ENCODE measurements at regions not wholly inside any gene's neighbourhood (a gene's known extent, or its start where the extent isn't known, plus 50 kb on each side); places are given as distances from the start of the nearest gene placed in this dataset.

GRCh38 chr3:16809482-16809881, 75.3 kb upstream of the PLCL2 start:
- DNase-seq (ENCODE audit: low spot score), result no peak

- no peak for DNase-seq (ENCODE audit: low spot score)
Measured at GRCh38 chr3:16809993-16810392, 74.8 kb upstream of the PLCL2 start.

GRCh38 chr3:16810593-16811367, 74.0 kb upstream of the PLCL2 start:
- DNase-seq (ENCODE audit: low spot score), result no peak

- DNase-seq (ENCODE audit: low spot score), result no peak
Measured at GRCh38 chr3:16811950-16812349, 72.8 kb upstream of the PLCL2 start.

GRCh38 chr3:16813336-16813735, 71.4 kb upstream of the PLCL2 start:
- no peak for DNase-seq (ENCODE audit: low spot score)

GRCh38 chr3:16816048-16816780, 68.5 kb upstream of the PLCL2 start:
- DNase-seq (ENCODE audit: low spot score), result no peak

- no peak for DNase-seq (ENCODE audit: low spot score)
Measured at GRCh38 chr3:16817197-16817596, 67.6 kb upstream of the PLCL2 start.

- DNase-seq (ENCODE audit: low spot score), result no peak
Measured at GRCh38 chr3:16818194-16818593, 66.6 kb upstream of the PLCL2 start.

GRCh38 chr3:16818945-16819344, 65.8 kb upstream of the PLCL2 start:
- DNase-seq (ENCODE audit: low spot score), result no peak

- DNase-seq (ENCODE audit: low spot score), result no peak
Measured at GRCh38 chr3:16820485-16820884, 64.3 kb upstream of the PLCL2 start.

- DNase-seq (ENCODE audit: low spot score), result no peak
Measured at GRCh38 chr3:16821053-16821452, 63.7 kb upstream of the PLCL2 start.

- DNase-seq (ENCODE audit: low spot score), result no peak
Measured at GRCh38 chr3:16824081-16824696, 60.6 kb upstream of the PLCL2 start.

- no peak for DNase-seq (ENCODE audit: low spot score)
Measured at GRCh38 chr3:16825617-16826204, 59.0 kb upstream of the PLCL2 start.

- peak; percentile 40 for DNase-seq (ENCODE audit: low spot score)
Measured at GRCh38 chr3:16828815-16829214, 55.9 kb upstream of the PLCL2 start.

GRCh38 chr3:16831846-16832245, 52.9 kb upstream of the PLCL2 start:
- no peak for DNase-seq (ENCODE audit: low spot score)

GRCh38 chr3:16834214-16834613, 50.5 kb upstream of the PLCL2 start:
- no peak for DNase-seq (ENCODE audit: low spot score)

GRCh38 chr3:16834753-16835152, 50.0 kb upstream of the PLCL2 start:
- DNase-seq (ENCODE audit: low spot score), result no peak
